ENCODE measurements at regions not wholly inside any gene's neighbourhood (a gene's known extent, or its start where the extent isn't known, plus 50 kb on each side); places are given as distances from the start of the nearest gene placed in this dataset.

- DNase-seq, result no peak
Measured at GRCh38 chr4:181193131-181193930, 1049.9 kb upstream of the TENM3 start.

- peak; percentile 62 for DNase-seq
Measured at GRCh38 chr4:181194096-181194495, 1049.1 kb upstream of the TENM3 start.

GRCh38 chr4:181200076-181200475, 1043.1 kb upstream of the TENM3 start:
- peak; percentile 54 for DNase-seq

GRCh38 chr4:181202240-181202639, 1041.0 kb upstream of the TENM3 start:
- no peak for DNase-seq

- DNase-seq, result no peak
Measured at GRCh38 chr4:181204109-181204508, 1039.1 kb upstream of the TENM3 start.

- no peak for DNase-seq
Measured at GRCh38 chr4:181213551-181213950, 1029.7 kb upstream of the TENM3 start.

GRCh38 chr4:181216501-181216900, 1026.7 kb upstream of the TENM3 start:
- peak; percentile 8 for DNase-seq

GRCh38 chr4:181219783-181220416, 1023.3 kb upstream of the TENM3 start:
- no peak for DNase-seq

- DNase-seq, result no peak
Measured at GRCh38 chr4:181224852-181225251, 1018.4 kb upstream of the TENM3 start.

- DNase-seq, result no peak
Measured at GRCh38 chr4:181225616-181226261, 1017.5 kb upstream of the TENM3 start.

GRCh38 chr4:181234951-181235680, 1008.1 kb upstream of the TENM3 start:
- no peak for DNase-seq

GRCh38 chr4:181245326-181245725, 997.9 kb upstream of the TENM3 start:
- DNase-seq, result no peak

GRCh38 chr4:181249031-181249430, 994.2 kb upstream of the TENM3 start:
- DNase-seq, result no peak

GRCh38 chr4:181254771-181255170, 988.4 kb upstream of the TENM3 start:
- no peak for DNase-seq

GRCh38 chr4:181258569-181258968, 984.6 kb upstream of the TENM3 start:
- no peak for DNase-seq

GRCh38 chr4:181259081-181259709, 984.0 kb upstream of the TENM3 start:
- no peak for DNase-seq

GRCh38 chr4:181261279-181261678, 981.9 kb upstream of the TENM3 start:
- DNase-seq, result peak; percentile 17

GRCh38 chr4:181264893-181265292, 978.3 kb upstream of the TENM3 start:
- no peak for DNase-seq

GRCh38 chr4:181265370-181265769, 977.8 kb upstream of the TENM3 start:
- no peak for DNase-seq

- DNase-seq, result no peak
Measured at GRCh38 chr4:181271116-181271640, 972.0 kb upstream of the TENM3 start.

- DNase-seq, result no peak
Measured at GRCh38 chr4:181272422-181272821, 970.8 kb upstream of the TENM3 start.

- DNase-seq, result no peak
Measured at GRCh38 chr4:181278941-181279340, 964.3 kb upstream of the TENM3 start.

- no peak for DNase-seq
Measured at GRCh38 chr4:181281451-181281850, 961.8 kb upstream of the TENM3 start.

Data from fibroblast of skin of right quadriceps (primary cell).